NCI-H1436 (cell line): ENCODE measurements at regions not wholly inside any gene's neighbourhood (a gene's known extent, or its start where the extent isn't known, plus 50 kb on each side); places are given as distances from the start of the nearest gene placed in this dataset.

ENCODE experiments used
- DNase-seq: peaks from one replicate; lab custom pipeline; 2025; lab: John Stamatoyannopoulos, UW

GRCh38 chr3:21357241-21357640, 393.8 kb downstream of the ZNF385D start:
- no peak for DNase-seq

GRCh38 chr3:21356402-21356801, 394.6 kb downstream of the ZNF385D start:
- DNase-seq = no peak

- no peak for DNase-seq
Measured at GRCh38 chr3:21345382-21345976, 405.5 kb downstream of the ZNF385D start.

GRCh38 chr3:21331857-21332256, 419.2 kb downstream of the ZNF385D start:
- no peak for DNase-seq

GRCh38 chr3:21331321-21331720, 419.7 kb downstream of the ZNF385D start:
- no peak for DNase-seq

GRCh38 chr3:21330293-21330692, 420.7 kb downstream of the ZNF385D start:
- DNase-seq = no peak

- DNase-seq = no peak
Measured at GRCh38 chr3:21328711-21329390, 422.2 kb downstream of the ZNF385D start.

- no peak for DNase-seq
Measured at GRCh38 chr3:21326704-21327475, 424.1 kb downstream of the ZNF385D start.

GRCh38 chr3:21314688-21315087, 436.3 kb downstream of the ZNF385D start:
- no peak for DNase-seq

GRCh38 chr3:21310891-21311290, 440.1 kb downstream of the ZNF385D start:
- DNase-seq = no peak

GRCh38 chr3:21310161-21310560, 440.8 kb downstream of the ZNF385D start:
- DNase-seq = no peak

GRCh38 chr3:21297304-21297703, 453.7 kb downstream of the ZNF385D start:
- DNase-seq = no peak

- DNase-seq = no peak
Measured at GRCh38 chr3:21294768-21295167, 456.2 kb downstream of the ZNF385D start.

GRCh38 chr3:21292971-21293370, 458.0 kb downstream of the ZNF385D start:
- DNase-seq = no peak

GRCh38 chr3:21290557-21290956, 460.5 kb downstream of the ZNF385D start:
- no peak for DNase-seq

- no peak for DNase-seq
Measured at GRCh38 chr3:21274079-21274571, 476.9 kb downstream of the ZNF385D start.

GRCh38 chr3:21273259-21274025, 477.6 kb downstream of the ZNF385D start:
- peak; percentile 4 for DNase-seq

GRCh38 chr3:21271606-21272016, 479.4 kb downstream of the ZNF385D start:
- no peak for DNase-seq

GRCh38 chr3:21269882-21270281, 481.1 kb downstream of the ZNF385D start:
- DNase-seq = no peak

GRCh38 chr3:21260507-21260906, 490.5 kb downstream of the ZNF385D start:
- no peak for DNase-seq

- no peak for DNase-seq
Measured at GRCh38 chr3:21259896-21260295, 491.1 kb downstream of the ZNF385D start.

GRCh38 chr3:21256932-21257331, 494.1 kb downstream of the ZNF385D start:
- no peak for DNase-seq
